ENCODE measurements at regions not wholly inside any gene's neighbourhood (a gene's known extent, or its start where the extent isn't known, plus 50 kb on each side); places are given as distances from the start of the nearest gene placed in this dataset.

GRCh38 chr6:112760831-112761230 is 413.7 kb downstream of the RFPL4B start:
- TF ChIP-seq POLR2A (IDR thresholded peaks at IDR 0.05) (no peak), CTCF (IDR thresholded peaks at IDR 0.05) (no peak)
